ENCODE measurements at regions not wholly inside any gene's neighbourhood (a gene's known extent, or its start where the extent isn't known, plus 50 kb on each side); places are given as distances from the start of the nearest gene placed in this dataset.

GRCh38 chr3:68088636-68089035, 434.2 kb upstream of the SUCLG2 start:
- Histone ChIP-seq H3K4me1 (ENCODE audit: control insufficient read depth in 1 of 2, insufficient read depth in 2 of 2, low read length in 2 of 2) (no peaks in the 10 kb centered on the region), H3K4me2 (replicated peaks; ENCODE audit: extremely low read depth, low read length, poor library complexity, severe bottlenecking) (no peak overlapping the region), H2AFZ (ENCODE audit: insufficient read depth, low read depth, low read length, poor library complexity, severe bottlenecking) (no peak overlapping the region), H3K36me3 (replicated peaks in 1 of 2; ENCODE audit: control insufficient read depth in 1 of 2, insufficient read depth in 2 of 2, low read length in 2 of 2) (no peaks in the 10 kb centered on the region), H4K20me1 (ENCODE audit: insufficient read depth, low read length) (no peaks in the 10 kb centered on the region), H3K27me3 (ENCODE audit: control insufficient read depth in 2 of 2, insufficient read depth in 2 of 2, low read length in 2 of 2) (no peaks in the 10 kb centered on the region), H3K9me3 (replicated peaks in 1 of 2; ENCODE audit: control insufficient read depth in 1 of 2, insufficient read depth in 1 of 2, low read length in 2 of 2) (no peaks in the 10 kb centered on the region), H3K79me2 (ENCODE audit: insufficient read depth, low read length) (no peaks in the 10 kb centered on the region), H3K27ac (ENCODE audit: low read depth in 1 of 2, low read length in 2 of 2) (no peak overlapping the region), H3K9ac (ENCODE audit: insufficient read depth, low read length, poor library complexity, severe bottlenecking) (no peak overlapping the region), H3K4me3 (replicated peaks in 1 of 3; ENCODE audit: low read depth in 2 of 3, low read length in 3 of 3) (no peak overlapping the region)
- Mint-ChIP-seq H3K4me1 (no peaks in the 10 kb centered on the region), H3K4me3 (no peak overlapping the region), H3K36me3 (no peaks in the 10 kb centered on the region), H3K27ac (no peak overlapping the region), H3K27me3 (ENCODE audit: low read depth in 3 of 3) (no peaks in the 10 kb centered on the region), H3K9me3 (peaks cover 0 to 5% (median 1%) of the 10 kb centered on the region in 7 donors)
- 82% methylated on average over 3 of the region's 3 CpGs for WGBS (ENCODE audit: insufficient coverage)
- no peak for DNase-seq
- no peak for TF ChIP-seq CTCF (IDR thresholded peaks at IDR 0.05)
- intact Hi-C loops (cut with micrococcal nuclease) = no loop called here

- no peaks in the 10 kb centered on the region for H3K36me3 Mint-ChIP-seq
- DNase-seq = no peak
- Histone ChIP-seq H3K9ac (ENCODE audit: insufficient read depth, low read length, poor library complexity, severe bottlenecking) (no peak overlapping the region), H3K9me3 (replicated peaks in 1 of 2; ENCODE audit: control insufficient read depth in 1 of 2, insufficient read depth in 1 of 2, low read length in 2 of 2) (no peaks in the 10 kb centered on the region), H4K20me1 (ENCODE audit: insufficient read depth, low read length) (no peaks in the 10 kb centered on the region), H2AFZ (ENCODE audit: insufficient read depth, low read depth, low read length, poor library complexity, severe bottlenecking) (no peak overlapping the region), H3K36me3 (replicated peaks in 1 of 2; ENCODE audit: control insufficient read depth in 1 of 2, insufficient read depth in 2 of 2, low read length in 2 of 2) (no peaks in the 10 kb centered on the region), H3K4me3 (replicated peaks in 1 of 3; ENCODE audit: low read depth in 2 of 3, low read length in 3 of 3) (no peak overlapping the region), H3K4me1 (ENCODE audit: control insufficient read depth in 1 of 2, insufficient read depth in 2 of 2, low read length in 2 of 2) (no peaks in the 10 kb centered on the region), H3K27ac (ENCODE audit: low read depth in 1 of 2, low read length in 2 of 2) (no peak overlapping the region), H3K27me3 (ENCODE audit: control insufficient read depth in 2 of 2, insufficient read depth in 2 of 2, low read length in 2 of 2) (no peaks in the 10 kb centered on the region), H3K79me2 (ENCODE audit: insufficient read depth, low read length) (no peaks in the 10 kb centered on the region), H3K4me2 (replicated peaks; ENCODE audit: extremely low read depth, low read length, poor library complexity, severe bottlenecking) (no peak overlapping the region)
- H3K9me3 Mint-ChIP-seq = peaks cover 0 to 5% (median 1%) of the 10 kb centered on the region in 7 donors
- H3K4me1 Mint-ChIP-seq = no peaks in the 10 kb centered on the region
- 48% methylated on average over 2 of the region's 3 CpGs for WGBS (ENCODE audit: insufficient coverage)
- TF ChIP-seq CTCF (IDR thresholded peaks at IDR 0.05) = no peak
- H3K27ac Mint-ChIP-seq = no peak overlapping the region
- intact Hi-C loops (cut with micrococcal nuclease) = no loop called here
- no peak overlapping the region for H3K4me3 Mint-ChIP-seq
- no peaks in the 10 kb centered on the region for H3K27me3 Mint-ChIP-seq (ENCODE audit: low read depth in 3 of 3)
Observed at GRCh38 chr3:68088216-68088615, 433.8 kb upstream of the SUCLG2 start.
